Stimulated activated CD8-positive, alpha-beta memory T cell treated with anti-CD3 and anti-CD28 coated beads, Interleukin-4, amount 100 ng/mL, for 48 hours (primary cell): ENCODE measurements at regions not wholly inside any gene's neighbourhood (a gene's known extent, or its start where the extent isn't known, plus 50 kb on each side); places are given as distances from the start of the nearest gene placed in this dataset.
"Not testable (repeated sequence)": the region's sequence is repeated elsewhere in the genome, so short reads cannot be mapped to it uniquely, and the experiment has no call there.

Experiments
- DNase-seq: peaks from one replicate; pipeline ENCODE4 v3.0.0-alpha.2; 2020

GRCh38 chr14:28577187-28577586 lies 189.4 kb upstream of the FOXG1 start:
- no peak for DNase-seq

GRCh38 chr14:28577711-28578131 lies 188.9 kb upstream of the FOXG1 start:
- DNase-seq, result no peak

GRCh38 chr14:28584951-28585350 lies 181.6 kb upstream of the FOXG1 start:
- DNase-seq, result no peak

GRCh38 chr14:28589792-28590191 lies 176.8 kb upstream of the FOXG1 start:
- DNase-seq, result no peak

- no peak for DNase-seq
Observed at GRCh38 chr14:28596391-28596790, 170.2 kb upstream of the FOXG1 start.

- no peak for DNase-seq
Observed at GRCh38 chr14:28599191-28599590, 167.4 kb upstream of the FOXG1 start.

GRCh38 chr14:28599605-28600004 lies 167.0 kb upstream of the FOXG1 start:
- no peak for DNase-seq

GRCh38 chr14:28603606-28604005 lies 163.0 kb upstream of the FOXG1 start:
- DNase-seq, result no peak

- DNase-seq, result no peak
Observed at GRCh38 chr14:28607661-28608060, 158.9 kb upstream of the FOXG1 start.

GRCh38 chr14:28608443-28608842 lies 158.1 kb upstream of the FOXG1 start:
- DNase-seq, result no peak

- DNase-seq, result peak; percentile 48
Observed at GRCh38 chr14:28608851-28609828, 157.4 kb upstream of the FOXG1 start.

GRCh38 chr14:28612414-28612813 lies 154.2 kb upstream of the FOXG1 start:
- DNase-seq, result no peak

- DNase-seq, result no peak
Observed at GRCh38 chr14:28613532-28613931, 153.1 kb upstream of the FOXG1 start.

GRCh38 chr14:28626780-28627179 lies 139.8 kb upstream of the FOXG1 start:
- DNase-seq, result no peak

GRCh38 chr14:28629328-28630004 lies 137.1 kb upstream of the FOXG1 start:
- no peak for DNase-seq

- no peak for DNase-seq
Observed at GRCh38 chr14:28630100-28630499, 136.5 kb upstream of the FOXG1 start.

- DNase-seq, result no peak
Observed at GRCh38 chr14:28635387-28635786, 131.2 kb upstream of the FOXG1 start.

GRCh38 chr14:28635816-28636215 lies 130.8 kb upstream of the FOXG1 start:
- not testable (repeated sequence) for DNase-seq

- DNase-seq, result not testable (repeated sequence)
Observed at GRCh38 chr14:28641189-28641588, 125.4 kb upstream of the FOXG1 start.

GRCh38 chr14:28651148-28651547 lies 115.4 kb upstream of the FOXG1 start:
- no peak for DNase-seq

- DNase-seq, result no peak
Observed at GRCh38 chr14:28652782-28653181, 113.8 kb upstream of the FOXG1 start.

GRCh38 chr14:28653521-28653920 lies 113.1 kb upstream of the FOXG1 start:
- no peak for DNase-seq

GRCh38 chr14:28656704-28657255 lies 109.8 kb upstream of the FOXG1 start:
- DNase-seq, result no peak
